Left ventricle myocardium inferior (tissue), 1 donor: ENCODE measurements at regions not wholly inside any gene's neighbourhood (a gene's known extent, or its start where the extent isn't known, plus 50 kb on each side); places are given as distances from the start of the nearest gene placed in this dataset.

ENCODE experiments used
- DNase-seq: peaks from one replicate; pipeline ENCODE4 v3.0.0-alpha.2; 2020
- H3K27ac ChIP-seq: fragments of 200-600 bp; replicated peaks from 2 replicates; pipeline ENCODE4 v1.8.0; 2021
- H3K27me3 ChIP-seq: fragments of 200-600 bp; 2 replicates; pipeline ENCODE4 v1.8.0; 2021; ENCODE audit warnings: low read depth
- H3K36me3 ChIP-seq: fragments of 200-600 bp; 2 replicates; pipeline ENCODE4 v1.8.0; 2021
- H3K4me1 ChIP-seq: fragments of 200-600 bp; 2 replicates; pipeline ENCODE4 v1.8.0; 2021
- H3K4me3 ChIP-seq: fragments of 200-600 bp; 2 replicates; pipeline ENCODE4 v1.8.0; 2021; ENCODE audit warnings: mild to moderate bottlenecking, moderate library complexity
- H3K9me3 ChIP-seq: fragments of 200-600 bp; replicated peaks from 2 replicates; pipeline ENCODE4 v1.8.0; 2021
- intact Hi-C: fragments of 100-400 bp; cut with micrococcal nuclease; formaldehyde crosslinking; loops from one replicate; pipeline ENCODE4 v1.11.0; 2022
- TF ChIP-seq, protein P1 (sequence below): fragments of 200-600 bp; IDR thresholded peaks from 2 replicates; pipeline ENCODE4 v1.8.0; 2021; ENCODE audit warnings: antibody characterized with exemption, mild to moderate bottlenecking, borderline replicate concordance
- donor health status: DM: no; HTN: yes; CAD: no; lungs with severe emphysema.

- no peaks in the 10 kb centered on the region for H3K9me3 ChIP-seq
- no peak overlapping the region for H3K27ac ChIP-seq
- DNase-seq: no peak
- H3K27me3 ChIP-seq: no peaks in the 10 kb centered on the region
- TF ChIP-seq, protein P1, sequence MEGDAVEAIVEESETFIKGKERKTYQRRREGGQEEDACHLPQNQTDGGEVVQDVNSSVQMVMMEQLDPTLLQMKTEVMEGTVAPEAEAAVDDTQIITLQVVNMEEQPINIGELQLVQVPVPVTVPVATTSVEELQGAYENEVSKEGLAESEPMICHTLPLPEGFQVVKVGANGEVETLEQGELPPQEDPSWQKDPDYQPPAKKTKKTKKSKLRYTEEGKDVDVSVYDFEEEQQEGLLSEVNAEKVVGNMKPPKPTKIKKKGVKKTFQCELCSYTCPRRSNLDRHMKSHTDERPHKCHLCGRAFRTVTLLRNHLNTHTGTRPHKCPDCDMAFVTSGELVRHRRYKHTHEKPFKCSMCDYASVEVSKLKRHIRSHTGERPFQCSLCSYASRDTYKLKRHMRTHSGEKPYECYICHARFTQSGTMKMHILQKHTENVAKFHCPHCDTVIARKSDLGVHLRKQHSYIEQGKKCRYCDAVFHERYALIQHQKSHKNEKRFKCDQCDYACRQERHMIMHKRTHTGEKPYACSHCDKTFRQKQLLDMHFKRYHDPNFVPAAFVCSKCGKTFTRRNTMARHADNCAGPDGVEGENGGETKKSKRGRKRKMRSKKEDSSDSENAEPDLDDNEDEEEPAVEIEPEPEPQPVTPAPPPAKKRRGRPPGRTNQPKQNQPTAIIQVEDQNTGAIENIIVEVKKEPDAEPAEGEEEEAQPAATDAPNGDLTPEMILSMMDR: no peak
- intact Hi-C loops: no loop called here
- no peaks in the 10 kb centered on the region for H3K4me1 ChIP-seq
- no peaks in the 10 kb centered on the region for H3K36me3 ChIP-seq
- no peak overlapping the region for H3K4me3 ChIP-seq
Observed at GRCh38 chr17:15133826-15134225, 131.3 kb downstream of the PMP22 start.

DNA sequence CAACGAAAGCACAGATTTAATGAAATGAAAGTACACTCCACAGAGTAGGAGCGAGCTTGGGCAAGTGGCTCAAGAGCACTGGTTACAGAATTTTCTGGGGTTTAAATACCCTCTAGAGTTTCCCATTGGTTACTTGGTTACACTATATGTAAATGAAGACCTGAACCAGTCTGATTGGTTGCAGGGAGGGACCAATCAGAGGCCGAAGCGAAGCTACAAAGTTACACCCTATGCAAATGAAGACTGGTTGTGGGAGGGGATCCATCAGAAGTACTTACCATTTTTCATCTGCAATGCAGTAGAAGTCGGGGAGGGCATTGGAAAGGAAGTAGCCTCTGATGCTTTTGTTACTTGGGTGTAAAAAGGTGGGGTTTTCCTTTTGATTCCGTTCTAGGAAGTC lies 132.0 kb downstream of the PMP22 start:
- TF ChIP-seq, protein P1: no peak
- intact Hi-C loops: no loop called here
- no peaks in the 10 kb centered on the region for H3K27me3 ChIP-seq
- no peak for DNase-seq
- no peaks in the 10 kb centered on the region for H3K4me1 ChIP-seq
- H3K9me3 ChIP-seq: no peaks in the 10 kb centered on the region
- H3K4me3 ChIP-seq: no peak overlapping the region
- no peaks in the 10 kb centered on the region for H3K36me3 ChIP-seq
- no peak overlapping the region for H3K27ac ChIP-seq

DNA sequence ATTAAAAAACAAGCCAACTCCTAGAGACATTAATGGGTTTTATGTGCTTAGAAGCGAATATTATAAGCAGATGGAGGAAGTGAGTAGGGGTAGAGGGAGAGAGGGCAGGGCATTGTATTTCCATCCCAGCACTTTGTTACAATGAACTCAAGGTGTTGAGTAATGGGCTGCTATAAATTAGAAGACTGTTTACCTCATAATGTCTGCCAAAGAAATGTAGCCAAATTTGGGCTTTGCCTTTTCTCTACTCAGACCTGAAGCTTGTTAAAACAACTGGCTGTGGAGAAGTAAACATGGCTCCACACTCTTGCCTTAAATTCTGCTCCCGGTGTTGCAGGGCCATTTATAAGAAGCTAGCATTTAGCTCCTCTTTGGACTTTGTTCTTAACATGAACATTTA lies 134.7 kb downstream of the PMP22 start:
- Histone ChIP-seq H3K27ac (no peak overlapping the region), H3K4me3 (no peak overlapping the region), H3K9me3 (no peaks in the 10 kb centered on the region), H3K36me3 (no peaks in the 10 kb centered on the region), H3K27me3 (no peaks in the 10 kb centered on the region), H3K4me1 (no peaks in the 10 kb centered on the region)
- intact Hi-C loops: no loop called here
- TF ChIP-seq, protein P1: no peak
- DNase-seq: no peak

DNA sequence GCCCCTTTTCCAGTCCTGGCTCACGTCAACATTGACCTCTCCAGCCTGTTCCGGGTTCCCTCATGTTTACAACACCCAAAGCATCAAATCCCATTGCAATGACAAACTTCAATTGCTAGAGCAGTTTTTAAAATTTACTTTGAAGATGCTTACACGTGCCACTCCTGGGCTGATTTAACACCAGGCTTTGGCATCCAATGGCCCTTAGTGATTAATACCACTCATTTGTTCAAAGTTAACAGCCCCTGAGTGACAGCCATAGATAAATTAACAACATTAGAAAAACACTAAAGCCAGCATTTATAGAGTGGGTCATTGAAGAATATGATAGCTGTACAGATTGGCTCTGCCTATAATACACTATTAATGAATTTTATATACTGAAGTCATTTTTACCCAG lies 135.1 kb downstream of the PMP22 start:
- DNase-seq: no peak
- TF ChIP-seq, protein P1: no peak
- intact Hi-C loops: no loop called here
- H3K4me1 ChIP-seq: no peaks in the 10 kb centered on the region
- no peak overlapping the region for H3K4me3 ChIP-seq
- no peaks in the 10 kb centered on the region for H3K9me3 ChIP-seq
- no peak overlapping the region for H3K27ac ChIP-seq
- H3K27me3 ChIP-seq: no peaks in the 10 kb centered on the region
- no peaks in the 10 kb centered on the region for H3K36me3 ChIP-seq

- intact Hi-C loops: no loop called here
- TF ChIP-seq, protein P1: no peak
- Histone ChIP-seq H3K27ac (no peak overlapping the region), H3K9me3 (no peaks in the 10 kb centered on the region), H3K4me3 (no peak overlapping the region), H3K36me3 (no peaks in the 10 kb centered on the region), H3K27me3 (no peaks in the 10 kb centered on the region), H3K4me1 (no peaks in the 10 kb centered on the region)
- DNase-seq: no peak
Observed at GRCh38 chr17:15124746-15125145, 140.4 kb downstream of the PMP22 start.

DNA sequence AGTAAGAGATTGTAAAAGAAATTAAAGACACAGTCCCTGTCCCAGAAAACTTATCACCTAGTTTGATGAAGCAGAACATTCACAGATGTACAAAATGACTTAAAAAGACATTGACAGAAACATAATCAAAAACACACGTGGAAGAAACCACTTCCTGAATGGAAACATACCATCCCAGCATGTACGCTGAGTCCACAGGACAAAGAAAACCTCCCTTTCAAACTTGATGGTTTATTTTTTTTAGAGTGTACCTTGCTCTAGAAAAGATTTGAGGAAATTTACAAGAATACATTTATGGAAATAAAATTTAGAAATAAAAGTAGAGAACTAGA lies 140.9 kb downstream of the PMP22 start:
- TF ChIP-seq, protein P1: no peak
- Histone ChIP-seq H3K27me3 (no peaks in the 10 kb centered on the region), H3K4me1 (no peaks in the 10 kb centered on the region), H3K4me3 (no peak overlapping the region), H3K36me3 (no peaks in the 10 kb centered on the region), H3K9me3 (no peaks in the 10 kb centered on the region), H3K27ac (no peak overlapping the region)
- DNase-seq: no peak
- intact Hi-C loops: no loop called here
